HCT116 (cell line): ENCODE measurements at regions not wholly inside any gene's neighbourhood (a gene's known extent, or its start where the extent isn't known, plus 50 kb on each side); places are given as distances from the start of the nearest gene placed in this dataset.

Experiments used
- ATAC-seq: fragments of 200-7000 bp; cut with Tn5 transposase; 2 replicates; pipeline ENCODE4 v1.9.1; 2020; ENCODE audit warnings: mild to moderate bottlenecking, moderate library complexity
- BruUV-seq: library from RNA; stranded (reverse); fragments of 400-500 nt; replicated peaks from 2 replicates; lab custom pipeline; 2021; lab: Mats Ljungman, UMichigan
- CTCF ChIA-PET: fragments of 300-600 bp; sonication (Branson Sonifier 250); formaldehyde crosslinking; loops from one replicate; lab custom pipeline; 2021; ENCODE audit warnings: antibody characterized with exemption; lab: Charles Lee
- POLR2A ChIA-PET: fragments of 300-600, 350-600 bp; sonication (Branson Sonifier 250); formaldehyde crosslinking; loops from one replicate; lab custom pipeline; 2021; ENCODE audit warnings: antibody characterized with exemption; lab: Charles Lee
- RAD21 ChIA-PET, 2 experiments: fragments of 300-600 bp; sonication (Branson Sonifier 250); formaldehyde crosslinking; loops; one replicate each; lab custom pipeline; 2023; ENCODE audit warnings: low total read pairs in 2 of 2; ENCODE audit not compliant: uncharacterized antibody in 2 of 2, unreplicated experiment in 2 of 2, low non-redundant PET in 1 of 2; lab: Charles Lee
- DNase-seq: peaks from one replicate; pipeline ENCODE4 v3.0.0-alpha.2; 2010; ENCODE audit warnings: low read depth, low spot score
- H2AFZ ChIP-seq: fragments of 200-600 bp; shearing (Covaris generic), sonication (generic); 2 replicates; pipeline ENCODE4 v1.6.1; 2017; ENCODE audit warnings: low read depth, mixed run types, mixed read lengths, antibody characterized with exemption, low read length; ENCODE audit not compliant: poor library complexity, severe bottlenecking
- H3K27ac ChIP-seq: 2 replicates; pipeline ENCODE4 v1.5.1; 2012; ENCODE audit warnings: low read depth, low read length
- H3K27me3 ChIP-seq: fragments of 200-600 bp; sonication (generic); 2 replicates; pipeline ENCODE4 v1.6.1; 2016; ENCODE audit warnings: mixed run types, low read length, mixed read lengths; ENCODE audit not compliant: insufficient read depth
- H3K36me3 ChIP-seq, 2 experiments: fragments of 200-500 bp in 1 of 2; fragments of 200-600 bp in 1 of 2; sonication (Bioruptor generic) in 1 of 2; sonication (generic) in 1 of 2; 2 replicates each; pipeline versions ENCODE4 v1.5.1 to v1.6.1; 2014 to 2016; ENCODE audit warnings: low read length in 2 of 2, inconsistent platforms in 1 of 2, mixed read lengths in 1 of 2, mixed run types in 1 of 2; ENCODE audit not compliant: insufficient read depth in 2 of 2, control insufficient read depth in 1 of 2
- H3K4me1 ChIP-seq, 2 experiments: fragments of 200-600 bp in 1 of 2; sonication (generic) in 1 of 2; 2 replicates each; pipeline versions ENCODE4 v1.5.1 to v1.6.1; 2012 to 2017; ENCODE audit warnings: low read length in 2 of 2, inconsistent platforms in 1 of 2, mild to moderate bottlenecking in 1 of 2, mixed read lengths in 1 of 2, mixed run types in 1 of 2, moderate library complexity in 1 of 2; ENCODE audit not compliant: insufficient read depth in 2 of 2, control insufficient read depth in 1 of 2
- H3K4me2 ChIP-seq: fragments of 200-600 bp; sonication (generic); 2 replicates; pipeline ENCODE4 v1.6.1; 2017; ENCODE audit warnings: mixed run types, low read length, mixed read lengths
- H3K4me3 ChIP-seq, 2 experiments: fragments of 200-600 bp in 1 of 2; sonication (generic) in 1 of 2; replicated peaks in 1 of 2; 2 replicates each; pipeline ENCODE4 v1.5.1; 2011 to 2016; ENCODE audit warnings: low read length in 2 of 2, control low read depth in 1 of 2, low read depth in 1 of 2, mild to moderate bottlenecking in 1 of 2, mixed read lengths in 1 of 2, mixed run types in 1 of 2
- H3K79me2 ChIP-seq: fragments of 200-600 bp; sonication (generic); 2 replicates; pipeline ENCODE4 v1.6.1; 2017; ENCODE audit warnings: mild to moderate bottlenecking, mixed run types, low read length, moderate library complexity, mixed read lengths; ENCODE audit not compliant: insufficient read depth
- H3K9ac ChIP-seq: fragments of 200-600 bp; sonication (generic); 2 replicates; pipeline ENCODE4 v1.6.1; 2016; ENCODE audit warnings: low read length, mixed read lengths
- H3K9me2 ChIP-seq: fragments of 200-600 bp; sonication (generic), shearing (Covaris generic); 2 replicates; pipeline ENCODE4 v1.6.1; 2017; ENCODE audit warnings: mixed run types, mild to moderate bottlenecking, moderate library complexity; ENCODE audit not compliant: insufficient read depth
- H3K9me3 ChIP-seq, 2 experiments: fragments of 200-500 bp in 1 of 2; fragments of 200-600 bp in 1 of 2; sonication (Bioruptor generic) in 1 of 2; sonication (generic) in 1 of 2; 2 replicates each; pipeline ENCODE4 v1.6.1; 2014 to 2017; ENCODE audit warnings: low read length in 2 of 2, mixed read lengths in 2 of 2, inconsistent platforms in 1 of 2, low read depth in 1 of 2, mild to moderate bottlenecking in 1 of 2, mixed run types in 1 of 2, moderate library complexity in 1 of 2; ENCODE audit not compliant: control insufficient read depth in 1 of 2, insufficient read depth in 1 of 2
- H4K20me1 ChIP-seq: fragments of 200-600 bp; sonication (generic), shearing (Covaris generic); 2 replicates; pipeline ENCODE4 v1.6.1; 2017; ENCODE audit warnings: mixed run types, mild to moderate bottlenecking, moderate library complexity; ENCODE audit not compliant: insufficient read depth
- CEBPB ChIP-seq: IDR thresholded peaks from 2 replicates; pipeline ENCODE4 v1.6.1; 2012; ENCODE audit warnings: low read depth
- EGR1 ChIP-seq: IDR thresholded peaks from 2 replicates; pipeline ENCODE4 v1.6.1; 2012; ENCODE audit warnings: low read depth
- ELF1 ChIP-seq: IDR thresholded peaks from 2 replicates; pipeline ENCODE4 v1.6.1; 2012; ENCODE audit warnings: low read depth, borderline replicate concordance
- FOSL1 ChIP-seq: IDR thresholded peaks from 2 replicates; pipeline ENCODE4 v1.6.1; 2012; ENCODE audit warnings: low read depth
- YY1 ChIP-seq: IDR thresholded peaks from 2 replicates; pipeline ENCODE4 v1.6.1; 2011; ENCODE audit warnings: low read length, low read depth, moderate library complexity, mild to moderate bottlenecking; ENCODE audit not compliant: insufficient replicate concordance; ENCODE audit errors: extremely low read depth
- ZNF274 ChIP-seq: fragments of 200-500 bp; sonication (Bioruptor generic); IDR thresholded peaks from 2 replicates; pipeline ENCODE4 v1.6.1; 2014; ENCODE audit warnings: mild to moderate bottlenecking, low read depth, low read length, inconsistent platforms
- intact Hi-C: fragments of 100-400 bp; cut with micrococcal nuclease; formaldehyde crosslinking; loops from 2 replicates; pipeline ENCODE4 v1.10.0; 2022
- TF ChIP-seq, protein P1 (sequence below): IDR thresholded peaks from 2 replicates; pipeline ENCODE4 v1.6.1; 2012

- BruUV-seq: no TSS peak
- no peaks in the 10 kb centered on the region for H3K36me3 ChIP-seq
- DNase-seq: no peak
- H3K9me2 ChIP-seq: no peaks in the 10 kb centered on the region
- no peaks in the 10 kb centered on the region for H3K4me1 ChIP-seq
- ChIA-PET CTCF (no interaction called here), RAD21 (no interaction called here), POLR2A (no interaction called here)
- no peaks in the 10 kb centered on the region for H3K79me2 ChIP-seq
- no peaks in the 10 kb centered on the region for H3K27me3 ChIP-seq
- H3K9ac ChIP-seq: no peak overlapping the region
- ATAC-seq: no peak
- H4K20me1 ChIP-seq: no peaks in the 10 kb centered on the region
- intact Hi-C loops: no loop called here
- H3K27ac ChIP-seq: no peak overlapping the region
- no peak for TF ChIP-seq ELF1
- H3K9me3 ChIP-seq: peaks cover 3 to 11% of the 10 kb centered on the region in 2 experiments; a peak in 2 of 4 replicates
- no peak overlapping the region for H3K4me3 ChIP-seq
- no peak overlapping the region for H3K4me2 ChIP-seq
- no peak overlapping the region for H2AFZ ChIP-seq
Observed at GRCh38 chr14:84343656-84344055, 1186.3 kb upstream of the FLRT2 start.

- TF ChIP-seq CEBPB: no peak
- TF ChIP-seq, protein P1, sequence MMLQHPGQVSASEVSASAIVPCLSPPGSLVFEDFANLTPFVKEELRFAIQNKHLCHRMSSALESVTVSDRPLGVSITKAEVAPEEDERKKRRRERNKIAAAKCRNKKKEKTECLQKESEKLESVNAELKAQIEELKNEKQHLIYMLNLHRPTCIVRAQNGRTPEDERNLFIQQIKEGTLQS: no peak
- no peak for TF ChIP-seq YY1
- TF ChIP-seq FOSL1: no peak
- TF ChIP-seq ZNF274: no peak
- no peak for TF ChIP-seq EGR1
- DNase-seq (no peak), ATAC-seq (no peak)
- RAD21 ChIA-PET: no interaction called here
- POLR2A ChIA-PET: no interaction called here
- CTCF ChIA-PET: no interaction called here
- no peak overlapping the region for H3K4me2 ChIP-seq
- H3K27ac ChIP-seq: no peak overlapping the region
- peaks cover 15 to 18% of the 10 kb centered on the region in 2 experiments; a peak in 2 of 4 replicates for H3K9me3 ChIP-seq
- no peak overlapping the region for H3K4me3 ChIP-seq
- no TSS peak for BruUV-seq
- no peaks in the 10 kb centered on the region for H4K20me1 ChIP-seq
- no peak overlapping the region for H2AFZ ChIP-seq
- H3K9ac ChIP-seq: no peak overlapping the region
- no peaks in the 10 kb centered on the region for H3K27me3 ChIP-seq
- H3K9me2 ChIP-seq: no peaks in the 10 kb centered on the region
- H3K79me2 ChIP-seq: no peaks in the 10 kb centered on the region
- no peaks in the 10 kb centered on the region for H3K36me3 ChIP-seq
- intact Hi-C loops: no loop called here
- H3K4me1 ChIP-seq: no peaks in the 10 kb centered on the region
Observed at GRCh38 chr14:84351646-84352045, 1178.3 kb upstream of the FLRT2 start.
